ENCODE measurements at regions not wholly inside any gene's neighbourhood (a gene's known extent, or its start where the extent isn't known, plus 50 kb on each side); places are given as distances from the start of the nearest gene placed in this dataset.
"Not testable (repeated sequence)": the region's sequence is repeated elsewhere in the genome, so short reads cannot be mapped to it uniquely, and the experiment has no call there.

- Histone ChIP-seq H2AFZ (ENCODE audit: insufficient read depth, low read depth, low read length, poor library complexity, severe bottlenecking) (no peak overlapping the region), H4K20me1 (ENCODE audit: insufficient read depth, low read length) (no peaks in the 10 kb centered on the region), H3K79me2 (ENCODE audit: insufficient read depth, low read length) (no peaks in the 10 kb centered on the region), H3K4me2 (replicated peaks; ENCODE audit: extremely low read depth, low read length, poor library complexity, severe bottlenecking) (no peak overlapping the region), H3K9ac (ENCODE audit: insufficient read depth, low read length, poor library complexity, severe bottlenecking) (no peak overlapping the region), H3K27me3 (ENCODE audit: control insufficient read depth in 2 of 2, insufficient read depth in 2 of 2, low read length in 2 of 2) (no peaks in the 10 kb centered on the region), H3K27ac (ENCODE audit: low read depth in 1 of 2, low read length in 2 of 2) (no peak overlapping the region), H3K36me3 (replicated peaks in 1 of 2; ENCODE audit: control insufficient read depth in 1 of 2, insufficient read depth in 2 of 2, low read length in 2 of 2) (no peaks in the 10 kb centered on the region), H3K9me3 (replicated peaks in 1 of 2; ENCODE audit: control insufficient read depth in 1 of 2, insufficient read depth in 1 of 2, low read length in 2 of 2) (peaks cover 9 to 10% of the 10 kb centered on the region in 2 donors), H3K4me3 (replicated peaks in 1 of 3; ENCODE audit: low read depth in 2 of 3, low read length in 3 of 3) (no peak overlapping the region), H3K4me1 (ENCODE audit: control insufficient read depth in 1 of 2, insufficient read depth in 2 of 2, low read length in 2 of 2) (no peaks in the 10 kb centered on the region)
- Mint-ChIP-seq H3K4me3 (no peak overlapping the region), H3K27ac (no peak overlapping the region), H3K27me3 (ENCODE audit: low read depth in 3 of 3) (peaks cover 0 to 2% (median 0%) of the 10 kb centered on the region in 3 donors), H3K9me3 (peaks cover 2 to 13% (median 10%) of the 10 kb centered on the region in 7 donors), H3K4me1 (no peaks in the 10 kb centered on the region), H3K36me3 (no peaks in the 10 kb centered on the region)
- TF ChIP-seq, protein P1, sequence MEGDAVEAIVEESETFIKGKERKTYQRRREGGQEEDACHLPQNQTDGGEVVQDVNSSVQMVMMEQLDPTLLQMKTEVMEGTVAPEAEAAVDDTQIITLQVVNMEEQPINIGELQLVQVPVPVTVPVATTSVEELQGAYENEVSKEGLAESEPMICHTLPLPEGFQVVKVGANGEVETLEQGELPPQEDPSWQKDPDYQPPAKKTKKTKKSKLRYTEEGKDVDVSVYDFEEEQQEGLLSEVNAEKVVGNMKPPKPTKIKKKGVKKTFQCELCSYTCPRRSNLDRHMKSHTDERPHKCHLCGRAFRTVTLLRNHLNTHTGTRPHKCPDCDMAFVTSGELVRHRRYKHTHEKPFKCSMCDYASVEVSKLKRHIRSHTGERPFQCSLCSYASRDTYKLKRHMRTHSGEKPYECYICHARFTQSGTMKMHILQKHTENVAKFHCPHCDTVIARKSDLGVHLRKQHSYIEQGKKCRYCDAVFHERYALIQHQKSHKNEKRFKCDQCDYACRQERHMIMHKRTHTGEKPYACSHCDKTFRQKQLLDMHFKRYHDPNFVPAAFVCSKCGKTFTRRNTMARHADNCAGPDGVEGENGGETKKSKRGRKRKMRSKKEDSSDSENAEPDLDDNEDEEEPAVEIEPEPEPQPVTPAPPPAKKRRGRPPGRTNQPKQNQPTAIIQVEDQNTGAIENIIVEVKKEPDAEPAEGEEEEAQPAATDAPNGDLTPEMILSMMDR (IDR thresholded peaks at IDR 0.05), result no peak
- no CpG with 5 or more reads among the region's 1 CpG for WGBS (ENCODE audit: insufficient coverage)
- intact Hi-C loops (cut with micrococcal nuclease), result no loop called here
- DNase-seq, result no peak
Observed at GRCh38 chr12:83434600-83434999, 747.9 kb downstream of the TMTC2 start.

DNA sequence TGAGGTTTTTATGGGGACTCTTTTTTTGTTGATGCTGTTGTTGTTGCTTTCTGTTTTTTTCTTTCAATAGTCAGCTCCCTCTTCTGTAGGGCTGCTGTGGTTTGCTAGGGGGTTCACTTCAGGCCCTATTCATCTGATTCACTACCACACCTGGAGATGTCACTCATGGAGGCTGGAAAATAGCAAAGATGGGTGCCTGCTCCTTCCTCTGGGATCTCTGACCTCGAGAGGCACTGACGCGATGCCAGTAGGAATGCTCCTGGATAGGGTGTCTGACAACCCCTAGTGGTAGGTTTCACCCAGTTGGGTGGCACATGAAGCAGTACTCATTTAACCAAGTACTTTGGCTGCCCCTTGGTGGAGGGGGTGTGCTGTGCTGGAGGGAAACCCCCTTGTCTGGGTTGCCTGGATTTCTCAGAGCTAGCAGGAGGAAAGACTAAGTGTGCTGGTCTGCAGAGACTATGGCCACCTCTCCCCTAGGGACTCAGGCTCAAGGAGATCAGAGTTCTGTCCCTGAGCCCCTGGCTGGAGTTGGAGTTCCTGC lies 745.5 kb downstream of the TMTC2 start:
- no peak overlapping the region for H3K4me3 Mint-ChIP-seq
- Histone ChIP-seq H2AFZ (ENCODE audit: insufficient read depth, low read depth, low read length, poor library complexity, severe bottlenecking) (no peak overlapping the region), H3K36me3 (replicated peaks in 1 of 2; ENCODE audit: control insufficient read depth in 1 of 2, insufficient read depth in 2 of 2, low read length in 2 of 2) (no peaks in the 10 kb centered on the region), H3K4me1 (ENCODE audit: control insufficient read depth in 1 of 2, insufficient read depth in 2 of 2, low read length in 2 of 2) (no peaks in the 10 kb centered on the region), H3K27me3 (ENCODE audit: control insufficient read depth in 2 of 2, insufficient read depth in 2 of 2, low read length in 2 of 2) (no peaks in the 10 kb centered on the region), H3K4me3 (replicated peaks in 1 of 3; ENCODE audit: low read depth in 2 of 3, low read length in 3 of 3) (no peak overlapping the region), H4K20me1 (ENCODE audit: insufficient read depth, low read length) (no peaks in the 10 kb centered on the region), H3K9me3 (replicated peaks in 1 of 2; ENCODE audit: control insufficient read depth in 1 of 2, insufficient read depth in 1 of 2, low read length in 2 of 2) (peaks cover 9 to 10% of the 10 kb centered on the region in 2 donors), H3K27ac (ENCODE audit: low read depth in 1 of 2, low read length in 2 of 2) (no peak overlapping the region), H3K4me2 (replicated peaks; ENCODE audit: extremely low read depth, low read length, poor library complexity, severe bottlenecking) (no peak overlapping the region), H3K9ac (ENCODE audit: insufficient read depth, low read length, poor library complexity, severe bottlenecking) (no peak overlapping the region), H3K79me2 (ENCODE audit: insufficient read depth, low read length) (no peaks in the 10 kb centered on the region)
- TF ChIP-seq, protein P1 (IDR thresholded peaks at IDR 0.05), result no peak
- no peaks in the 10 kb centered on the region for H3K4me1 Mint-ChIP-seq
- 93% methylated on average over 3 of the region's 3 CpGs for WGBS (ENCODE audit: insufficient coverage)
- no peak overlapping the region for H3K27ac Mint-ChIP-seq
- no peak for DNase-seq
- intact Hi-C loops (cut with micrococcal nuclease), result no loop called here
- H3K27me3 Mint-ChIP-seq (ENCODE audit: low read depth in 3 of 3), result peaks cover 0 to 2% (median 0%) of the 10 kb centered on the region in 3 donors
- H3K36me3 Mint-ChIP-seq, result no peaks in the 10 kb centered on the region
- peaks cover 2 to 19% (median 11%) of the 10 kb centered on the region in 7 donors for H3K9me3 Mint-ChIP-seq

GRCh38 chr12:83427586-83428136 lies 741.0 kb downstream of the TMTC2 start:
- WGBS (ENCODE audit: insufficient coverage), result no CpG with 5 or more reads among the region's 2 CpGs
- H3K79me2 ChIP-seq (ENCODE audit: insufficient read depth, low read length); H3K27me3 ChIP-seq (ENCODE audit: control insufficient read depth in 2 of 2, insufficient read depth in 2 of 2, low read length in 2 of 2); H2AFZ ChIP-seq (ENCODE audit: insufficient read depth, low read depth, low read length, poor library complexity, severe bottlenecking); H3K9me3 ChIP-seq (replicated peaks in 1 of 2; ENCODE audit: control insufficient read depth in 1 of 2, insufficient read depth in 1 of 2, low read length in 2 of 2); H3K27me3 Mint-ChIP-seq (ENCODE audit: low read depth in 3 of 3); H4K20me1 ChIP-seq (ENCODE audit: insufficient read depth, low read length); H3K36me3 Mint-ChIP-seq; intact Hi-C loops (cut with micrococcal nuclease); DNase-seq; H3K4me3 ChIP-seq (replicated peaks in 1 of 3; ENCODE audit: low read depth in 2 of 3, low read length in 3 of 3); H3K4me3 Mint-ChIP-seq; H3K36me3 ChIP-seq (replicated peaks in 1 of 2; ENCODE audit: control insufficient read depth in 1 of 2, insufficient read depth in 2 of 2, low read length in 2 of 2); H3K27ac Mint-ChIP-seq; H3K4me1 Mint-ChIP-seq; H3K9ac ChIP-seq (ENCODE audit: insufficient read depth, low read length, poor library complexity, severe bottlenecking); H3K4me1 ChIP-seq (ENCODE audit: control insufficient read depth in 1 of 2, insufficient read depth in 2 of 2, low read length in 2 of 2); H3K27ac ChIP-seq (ENCODE audit: low read depth in 1 of 2, low read length in 2 of 2); H3K4me2 ChIP-seq (replicated peaks; ENCODE audit: extremely low read depth, low read length, poor library complexity, severe bottlenecking): not testable (repeated sequence)
- H3K9me3 Mint-ChIP-seq, result peaks cover 2 to 14% (median 10%) of the 10 kb centered on the region in 7 donors

All from CD14-positive monocyte (primary cell).